ENCODE measurements at regions not wholly inside any gene's neighbourhood (a gene's known extent, or its start where the extent isn't known, plus 50 kb on each side); places are given as distances from the start of the nearest gene placed in this dataset.

DNA sequence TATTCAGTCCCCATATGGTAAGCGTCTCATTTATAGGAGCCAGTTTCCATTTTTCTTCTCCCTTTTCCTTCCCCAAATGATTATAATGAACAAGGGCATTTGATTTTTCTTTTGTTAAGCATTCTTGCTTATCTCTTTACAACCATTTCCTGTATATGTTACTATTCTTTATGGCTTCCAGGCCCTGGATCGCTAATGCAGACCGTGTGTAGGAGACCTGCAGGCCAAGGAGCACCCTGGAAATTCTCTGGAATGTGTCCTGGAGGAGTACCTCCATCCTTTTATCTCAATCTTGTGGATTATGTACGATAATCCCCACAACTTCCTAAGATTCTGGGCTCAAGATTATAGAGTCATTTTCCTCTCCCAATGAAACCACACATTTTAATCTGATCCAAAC is 439.6 kb upstream of the MMADHC start:
- TF ChIP-seq YY1 (IDR thresholded peaks at IDR 0.05; ENCODE audit: insufficient read depth, insufficient read length) (no peak), ZNF274 (IDR thresholded peaks at IDR 0.05; ENCODE audit: low read depth, low read length) (no peak), SUZ12 (IDR thresholded peaks at IDR 0.05; ENCODE audit: extremely low read depth, insufficient read depth, insufficient read length) (no peak)
